ENCODE measurements at regions not wholly inside any gene's neighbourhood (a gene's known extent, or its start where the extent isn't known, plus 50 kb on each side); places are given as distances from the start of the nearest gene placed in this dataset.

GRCh38 chr9:79817438-79818004, 245.8 kb downstream of the TLE4 start (continued):
- TF ChIP-seq ZBTB10 (CRISPR knock-in tag; IDR thresholded peaks at IDR 0.05; ENCODE audit: borderline replicate concordance) = no peak
- TF ChIP-seq GTF3A (CRISPR knock-in tag; conservative IDR thresholded peaks at IDR 0.05) = no peak
- no peak for TF ChIP-seq ZBTB20 (CRISPR knock-in tag; IDR thresholded peaks at IDR 0.05; ENCODE audit: borderline replicate concordance, low read depth)
- no peak for TF ChIP-seq KDM4B (CRISPR knock-in tag; IDR thresholded peaks at IDR 0.05)
- no peak for TF ChIP-seq KAT8 (CRISPR knock-in tag; IDR thresholded peaks at IDR 0.05)
- no peak for TF ChIP-seq PRPF4 (IDR thresholded peaks at IDR 0.05; ENCODE audit: low read depth, low read length, poor library complexity, severe bottlenecking)
- no peak for TF ChIP-seq DRAP1 (CRISPR knock-in tag; IDR thresholded peaks at IDR 0.05)

- CTCF ChIA-PET (ENCODE audit: low intra/inter-chr PET ratio, low total read pairs) = no interaction called here
- no peak for ATAC-seq
Measured at GRCh38 chr9:79813258-79813638, 241.5 kb downstream of the TLE4 start.

More at GRCh38 chr9:79813258-79813638, 241.5 kb downstream of the TLE4 start:
- Histone ChIP-seq H3K4me2 (ENCODE audit: low read depth, low read length) (no peak overlapping the region), H2AFZ (ENCODE audit: low read length) (no peak overlapping the region), H3K9ac (ENCODE audit: insufficient read depth, low read depth, low read length) (no peak overlapping the region), H3K27me3 (ENCODE audit: control insufficient read depth in 1 of 2, insufficient read depth in 2 of 2, low read length in 2 of 2) (no peaks in the 10 kb centered on the region), H3K27ac (ENCODE audit: extremely low read length, insufficient read depth, low read length) (no peak overlapping the region), H3K36me3 (replicated peaks in 1 of 2; ENCODE audit: control insufficient read depth in 1 of 2, insufficient read depth in 2 of 2, low read length in 2 of 2) (no peaks in the 10 kb centered on the region), H3K4me1 (ENCODE audit: insufficient read depth, low read length) (peaks cover 13% of the 10 kb centered on the region; the same call in 1 of the 2 replicates), H3K79me2 (ENCODE audit: insufficient read depth, low read length) (no peaks in the 10 kb centered on the region), H3K4me3 (replicated peaks in 1 of 3; ENCODE audit: insufficient read depth in 1 of 3, low read depth in 2 of 3, low read length in 3 of 3) (no peak overlapping the region), H4K20me1 (ENCODE audit: insufficient read depth, low read length) (no peaks in the 10 kb centered on the region), H3K9me3 (ENCODE audit: low read length) (no peaks in the 10 kb centered on the region)
- no peak for TF ChIP-seq ZNF484 (CRISPR knock-in tag; IDR thresholded peaks at IDR 0.05; ENCODE audit: borderline replicate concordance, low read depth)
- no peak for TF ChIP-seq FOXO1 (CRISPR knock-in tag; IDR thresholded peaks at IDR 0.05)
- no peak for TF ChIP-seq KAT7 (CRISPR knock-in tag; IDR thresholded peaks at IDR 0.05; ENCODE audit: borderline replicate concordance)
- TF ChIP-seq ZNF367 (CRISPR knock-in tag; IDR thresholded peaks at IDR 0.05; ENCODE audit: borderline replicate concordance) = no peak
- no peak for TF ChIP-seq E2F1 (CRISPR knock-in tag; IDR thresholded peaks at IDR 0.05)
- intact Hi-C loops (cut with micrococcal nuclease; ENCODE audit: unreplicated experiment) (no loop called here), in situ Hi-C loops (cut with HindIII; ENCODE audit: extremely low pct_ligation_motif_present, low pct_unique_long_range_greater_than_20kb) (no loop called here)
- 7% methylated on average over 1 of the region's 1 CpG for WGBS (ENCODE audit: low lambda C conversion rate)
- FAIRE-seq (no peak), DNase-seq (ENCODE audit: low spot score) (no peak)
- POLR2A ChIA-PET = no interaction called here
- BruUV-seq (replicated peaks) = no TSS peak
